Mesothelial cell of epicardium (in vitro differentiated cells): ENCODE measurements at regions not wholly inside any gene's neighbourhood (a gene's known extent, or its start where the extent isn't known, plus 50 kb on each side); places are given as distances from the start of the nearest gene placed in this dataset.

Source experiments
- DNase-seq, 2 experiments: peaks; one replicate each; pipeline ENCODE4 v3.0.0; 2021; ENCODE audit warnings: low spot score in 2 of 2; ENCODE audit not compliant: unreplicated experiment in 2 of 2
- H3K27ac Mint-ChIP-seq: 2 replicates; pipeline ENCODE4 v1.8.0; 2021; ENCODE audit warnings: mixed read lengths
- H3K27me3 Mint-ChIP-seq: 2 replicates; pipeline ENCODE4 v1.8.0; 2021; ENCODE audit warnings: low read depth, mixed read lengths
- H3K36me3 Mint-ChIP-seq: 2 replicates; pipeline ENCODE4 v1.8.0; 2021; ENCODE audit warnings: mixed read lengths
- H3K4me1 Mint-ChIP-seq: 2 replicates; pipeline ENCODE4 v1.8.0; 2021; ENCODE audit warnings: mixed read lengths
- H3K4me3 Mint-ChIP-seq: 2 replicates; pipeline ENCODE4 v1.8.0; 2021; ENCODE audit warnings: mild to moderate bottlenecking, moderate library complexity, mixed read lengths
- H3K9me3 Mint-ChIP-seq: 2 replicates; pipeline ENCODE4 v1.8.0; 2021; ENCODE audit warnings: mixed read lengths
- CTCF ChIP-seq: fragments of 200-600 bp; sonication (generic); IDR thresholded peaks from one replicate; pipeline ENCODE4 v1.5.0; 2021; ENCODE audit warnings: antibody characterized with exemption; ENCODE audit not compliant: unreplicated experiment

- no peak for DNase-seq
- Mint-ChIP-seq H3K4me1 (peaks cover 56% of the 10 kb centered on the region), H3K27ac (no peak overlapping the region), H3K36me3 (no peaks in the 10 kb centered on the region), H3K27me3 (peaks cover 6% of the 10 kb centered on the region), H3K4me3 (no peak overlapping the region), H3K9me3 (no peaks in the 10 kb centered on the region)
- no peak for TF ChIP-seq CTCF
Measured at GRCh38 chr11:134730101-134730500, 318.1 kb upstream of the B3GAT1 start.

GRCh38 chr11:134728186-134728585 is 316.1 kb upstream of the B3GAT1 start:
- H3K36me3 Mint-ChIP-seq = no peaks in the 10 kb centered on the region
- peaks cover 40% of the 10 kb centered on the region for H3K4me1 Mint-ChIP-seq
- no peaks in the 10 kb centered on the region for H3K9me3 Mint-ChIP-seq
- H3K27ac Mint-ChIP-seq = no peak overlapping the region
- TF ChIP-seq CTCF = no peak
- DNase-seq = no peak
- peaks cover 10% of the 10 kb centered on the region for H3K27me3 Mint-ChIP-seq
- no peak overlapping the region for H3K4me3 Mint-ChIP-seq

GRCh38 chr11:134727636-134728035 is 315.6 kb upstream of the B3GAT1 start:
- Mint-ChIP-seq H3K4me1 (peaks cover 37% of the 10 kb centered on the region), H3K27me3 (peaks cover 15% of the 10 kb centered on the region)

GRCh38 chr11:134727204-134727603 is 315.2 kb upstream of the B3GAT1 start:
- TF ChIP-seq CTCF = no peak
- H3K36me3 Mint-ChIP-seq = no peaks in the 10 kb centered on the region
- peaks cover 33% of the 10 kb centered on the region for H3K4me1 Mint-ChIP-seq
- no peak overlapping the region for H3K27ac Mint-ChIP-seq
- peaks cover 15% of the 10 kb centered on the region for H3K27me3 Mint-ChIP-seq
- H3K4me3 Mint-ChIP-seq = no peak overlapping the region
- H3K9me3 Mint-ChIP-seq = no peaks in the 10 kb centered on the region
- DNase-seq = no peak

More at GRCh38 chr11:134727636-134728035, 315.6 kb upstream of the B3GAT1 start:
- no peak for TF ChIP-seq CTCF
- DNase-seq = no peak
- Mint-ChIP-seq H3K9me3 (no peaks in the 10 kb centered on the region), H3K4me3 (no peak overlapping the region), H3K27ac (no peak overlapping the region), H3K36me3 (no peaks in the 10 kb centered on the region)

- no peaks in the 10 kb centered on the region for H3K9me3 Mint-ChIP-seq
- TF ChIP-seq CTCF = peak; percentile 42
- DNase-seq = no peak
- H3K27ac Mint-ChIP-seq = no peak overlapping the region
- peaks cover 15% of the 10 kb centered on the region for H3K27me3 Mint-ChIP-seq
- peaks cover 22% of the 10 kb centered on the region for H3K4me1 Mint-ChIP-seq
- H3K36me3 Mint-ChIP-seq = no peaks in the 10 kb centered on the region
- no peak overlapping the region for H3K4me3 Mint-ChIP-seq
Measured at GRCh38 chr11:134725716-134726639, 313.9 kb upstream of the B3GAT1 start.
